H9 (cell line): ENCODE measurements at regions not wholly inside any gene's neighbourhood (a gene's known extent, or its start where the extent isn't known, plus 50 kb on each side); places are given as distances from the start of the nearest gene placed in this dataset.

ENCODE experiments used
- DNase-seq: peaks from one replicate; pipeline ENCODE4 v3.0.0-alpha.2; 2017
- H2AFZ ChIP-seq: one replicate; pipeline ENCODE4 v1.6.1; 2013; ENCODE audit warnings: mild to moderate bottlenecking, low read length, control low read depth, moderate library complexity
- H2AK5ac ChIP-seq: 2 replicates; pipeline ENCODE4 v1.6.1; 2013; ENCODE audit warnings: low read length, control low read depth, mixed read lengths; ENCODE audit not compliant: insufficient read length
- H2BK120ac ChIP-seq: one replicate; pipeline ENCODE4 v1.6.1; 2013; ENCODE audit warnings: low read depth, mild to moderate bottlenecking, low read length, control low read depth, inconsistent platforms; ENCODE audit not compliant: poor library complexity, severe bottlenecking
- H2BK12ac ChIP-seq: 2 replicates; pipeline ENCODE4 v1.6.1; 2013; ENCODE audit warnings: low read length, control low read depth, mixed read lengths, low read depth; ENCODE audit not compliant: insufficient read length
- H2BK15ac ChIP-seq: 2 replicates; pipeline ENCODE4 v1.6.1; 2013; ENCODE audit warnings: low read depth, low read length, control low read depth
- H2BK20ac ChIP-seq: one replicate; pipeline ENCODE4 v1.6.1; 2013; ENCODE audit warnings: low read depth, mild to moderate bottlenecking, low read length, control low read depth, inconsistent platforms; ENCODE audit not compliant: poor library complexity, severe bottlenecking
- H2BK5ac ChIP-seq: 2 replicates; pipeline ENCODE4 v1.6.1; 2013; ENCODE audit warnings: low read length, control low read depth, mixed read lengths; ENCODE audit not compliant: insufficient read length
- H3K14ac ChIP-seq: 2 replicates; pipeline ENCODE4 v1.6.1; 2013; ENCODE audit warnings: low read length, control low read depth; ENCODE audit not compliant: insufficient read depth
- H3K18ac ChIP-seq: 2 replicates; pipeline ENCODE4 v1.6.1; 2013; ENCODE audit warnings: low read depth, mild to moderate bottlenecking, mixed read lengths, low read length, control low read depth; ENCODE audit not compliant: insufficient read length
- H3K23ac ChIP-seq: 2 replicates; pipeline ENCODE4 v1.6.1; 2013; ENCODE audit warnings: low read length, control low read depth, mixed read lengths, low read depth; ENCODE audit not compliant: insufficient read length
- H3K23me2 ChIP-seq: 2 replicates; pipeline ENCODE4 v1.6.1; 2013; ENCODE audit warnings: low read depth, mild to moderate bottlenecking, mixed read lengths, low read length, control low read depth; ENCODE audit not compliant: insufficient read length, poor library complexity, severe bottlenecking
- H3K27ac ChIP-seq: 2 replicates; pipeline ENCODE4 v1.5.1; 2013; ENCODE audit warnings: low read length, control low read depth, mixed read lengths, low read depth; ENCODE audit not compliant: insufficient read length
- H3K27me3 ChIP-seq: 2 replicates; pipeline ENCODE4 v1.6.1; 2013; ENCODE audit warnings: low read length, control low read depth, inconsistent platforms; ENCODE audit not compliant: insufficient read depth
- H3K4ac ChIP-seq: 2 replicates; pipeline ENCODE4 v1.6.1; 2013; ENCODE audit warnings: low read depth, mild to moderate bottlenecking, control low read depth, inconsistent platforms, low read length, moderate library complexity
- H3K4me1 ChIP-seq: 2 replicates; pipeline ENCODE4 v1.6.1; 2013; ENCODE audit warnings: low read length, control low read depth, inconsistent platforms; ENCODE audit not compliant: insufficient read depth
- H3K4me2 ChIP-seq: 2 replicates; pipeline ENCODE4 v1.6.1; 2013; ENCODE audit warnings: low read length, control low read depth, mixed read lengths; ENCODE audit not compliant: insufficient read length, insufficient read depth
- H3K56ac ChIP-seq: 2 replicates; pipeline ENCODE4 v1.6.1; 2013; ENCODE audit warnings: low read depth, mild to moderate bottlenecking, mixed read lengths, low read length, control low read depth; ENCODE audit not compliant: insufficient read length
- H3K79me1 ChIP-seq: 2 replicates; pipeline ENCODE4 v1.6.1; 2013; ENCODE audit warnings: low read depth, mild to moderate bottlenecking, moderate library complexity, low read length, control low read depth, inconsistent platforms; ENCODE audit not compliant: insufficient read depth, poor library complexity, severe bottlenecking
- H3K79me2 ChIP-seq: 2 replicates; pipeline ENCODE4 v1.6.1; 2013; ENCODE audit warnings: low read length, control low read depth, inconsistent platforms; ENCODE audit not compliant: insufficient read depth
- H3K9ac ChIP-seq: 2 replicates; pipeline ENCODE4 v1.6.1; 2013; ENCODE audit warnings: low read length, control low read depth, mixed read lengths; ENCODE audit not compliant: insufficient read length; ENCODE audit errors: extremely low read depth
- H3K9me3 ChIP-seq: one replicate; pipeline ENCODE4 v1.6.1; 2013; ENCODE audit warnings: low read depth, low read length, inconsistent platforms; ENCODE audit not compliant: control insufficient read depth
- H3T11ph ChIP-seq: one replicate; pipeline ENCODE4 v1.6.1; 2013; ENCODE audit warnings: mild to moderate bottlenecking, low read length, control low read depth, inconsistent platforms
- H4K20me1 ChIP-seq: one replicate; pipeline ENCODE4 v1.6.1; 2013; ENCODE audit not compliant: control insufficient read depth, insufficient read length, insufficient read depth
- H4K5ac ChIP-seq: 2 replicates; pipeline ENCODE4 v1.6.1; 2013; ENCODE audit warnings: low read depth, mild to moderate bottlenecking, mixed read lengths, low read length, control low read depth; ENCODE audit not compliant: insufficient read length
- H4K8ac ChIP-seq: replicated peaks from 2 replicates; pipeline ENCODE4 v1.6.1; 2013; ENCODE audit warnings: low read length, control low read depth, mixed read lengths, low read depth; ENCODE audit not compliant: insufficient read length
- H4K91ac ChIP-seq: 2 replicates; pipeline ENCODE4 v1.6.1; 2013; ENCODE audit warnings: low read depth, mild to moderate bottlenecking, moderate library complexity, mixed read lengths, low read length, control low read depth; ENCODE audit not compliant: insufficient read length
- H3K27ac Mint-ChIP-seq, 3 experiments: 2 replicates in 2 of 3; 3 replicates in 1 of 3; pipeline ENCODE4 v1.8.0; 2020 to 2021; ENCODE audit warnings: mixed read lengths in 3 of 3, mild to moderate bottlenecking in 1 of 3, moderate library complexity in 1 of 3
- H3K27me3 Mint-ChIP-seq: 2 replicates; pipeline ENCODE4 v1.8.0; 2021; ENCODE audit warnings: low read depth, mild to moderate bottlenecking, moderate library complexity, mixed read lengths
- H3K36me3 Mint-ChIP-seq, 3 experiments: 2 replicates in 2 of 3; 3 replicates in 1 of 3; pipeline ENCODE4 v1.8.0; 2020 to 2021; ENCODE audit warnings: low read depth in 3 of 3, mixed read lengths in 3 of 3; ENCODE audit not compliant: insufficient read depth in 1 of 3
- H3K4me1 Mint-ChIP-seq, 2 experiments: 2 replicates each; pipeline ENCODE4 v1.8.0; 2020; ENCODE audit warnings: mixed read lengths in 2 of 2
- H3K4me3 Mint-ChIP-seq, 2 experiments: 2 replicates in 1 of 2; 3 replicates in 1 of 2; pipeline ENCODE4 v1.8.0; 2020 to 2021; ENCODE audit warnings: mild to moderate bottlenecking in 2 of 2, mixed read lengths in 2 of 2, moderate library complexity in 1 of 2
- H3K9me3 Mint-ChIP-seq, 2 experiments: 2 replicates in 1 of 2; 3 replicates in 1 of 2; pipeline ENCODE4 v1.8.0; 2020; ENCODE audit warnings: mild to moderate bottlenecking in 2 of 2, mixed read lengths in 2 of 2, moderate library complexity in 1 of 2
- WGBS: extraction: QIAGEN DNeasy Blood & Tissue Kit; methylation state at CpG from one replicate; pipeline ENCODE4 v1.1.7; 2013; ENCODE audit warnings: missing lambda C conversion rate, low lambda C conversion rate, mixed read lengths; ENCODE audit not compliant: insufficient read length; ENCODE audit errors: extremely low coverage; 5-methylcytosine and 5-hydroxymethylcytosine counted together
- TF ChIP-seq, protein P1 (sequence below): fragments of 200-600 bp; sonication (generic); conservative IDR thresholded peaks from 3 replicates; pipeline ENCODE4 v1.8.0; 2021; ENCODE audit warnings: antibody characterized with exemption, mild to moderate bottlenecking

- H3K27ac Mint-ChIP-seq, result no peak overlapping the region; a peak in 1 of 7 replicates
These were observed 1080.1 kb upstream of the EEF2KMT start for GRCh38 chr16:6177616-6178180.

More at GRCh38 chr16:6177616-6178180, 1080.1 kb upstream of the EEF2KMT start:
- no peak overlapping the region for H2BK120ac ChIP-seq
- no peak overlapping the region for H3K4me3 Mint-ChIP-seq
- H2AK5ac ChIP-seq, result no peak overlapping the region
- H3K9me3 Mint-ChIP-seq, result no peaks in the 10 kb centered on the region
- peaks cover 2% of the 10 kb centered on the region; the same call in 1 of the 2 replicates for H3K4me1 ChIP-seq
- H3K23me2 ChIP-seq, result no peaks in the 10 kb centered on the region
- no peak overlapping the region for H3K27ac ChIP-seq
- H3K9me3 ChIP-seq, result no peaks in the 10 kb centered on the region
- no peak overlapping the region for H4K91ac ChIP-seq
- no peak overlapping the region for H2BK20ac ChIP-seq
- no CpG with 5 or more reads among the region's 5 CpGs for WGBS
- H2BK12ac ChIP-seq, result no peak overlapping the region
- no peak overlapping the region for H3K14ac ChIP-seq
- H3K4me2 ChIP-seq, result no peak overlapping the region
- TF ChIP-seq, protein P1, sequence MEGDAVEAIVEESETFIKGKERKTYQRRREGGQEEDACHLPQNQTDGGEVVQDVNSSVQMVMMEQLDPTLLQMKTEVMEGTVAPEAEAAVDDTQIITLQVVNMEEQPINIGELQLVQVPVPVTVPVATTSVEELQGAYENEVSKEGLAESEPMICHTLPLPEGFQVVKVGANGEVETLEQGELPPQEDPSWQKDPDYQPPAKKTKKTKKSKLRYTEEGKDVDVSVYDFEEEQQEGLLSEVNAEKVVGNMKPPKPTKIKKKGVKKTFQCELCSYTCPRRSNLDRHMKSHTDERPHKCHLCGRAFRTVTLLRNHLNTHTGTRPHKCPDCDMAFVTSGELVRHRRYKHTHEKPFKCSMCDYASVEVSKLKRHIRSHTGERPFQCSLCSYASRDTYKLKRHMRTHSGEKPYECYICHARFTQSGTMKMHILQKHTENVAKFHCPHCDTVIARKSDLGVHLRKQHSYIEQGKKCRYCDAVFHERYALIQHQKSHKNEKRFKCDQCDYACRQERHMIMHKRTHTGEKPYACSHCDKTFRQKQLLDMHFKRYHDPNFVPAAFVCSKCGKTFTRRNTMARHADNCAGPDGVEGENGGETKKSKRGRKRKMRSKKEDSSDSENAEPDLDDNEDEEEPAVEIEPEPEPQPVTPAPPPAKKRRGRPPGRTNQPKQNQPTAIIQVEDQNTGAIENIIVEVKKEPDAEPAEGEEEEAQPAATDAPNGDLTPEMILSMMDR, result peak; percentile 50
- no peaks in the 10 kb centered on the region for H3K27me3 Mint-ChIP-seq
- H3K79me1 ChIP-seq, result no peaks in the 10 kb centered on the region
- no peak overlapping the region for H3K9ac ChIP-seq
- no peak overlapping the region for H4K8ac ChIP-seq
- no peak overlapping the region for H2AFZ ChIP-seq
- H3K27me3 ChIP-seq, result no peaks in the 10 kb centered on the region
- H3K18ac ChIP-seq, result no peak overlapping the region
- H3K56ac ChIP-seq, result no peak overlapping the region
- no peak overlapping the region for H3T11ph ChIP-seq
- H2BK5ac ChIP-seq, result no peak overlapping the region
- peaks cover 29 to 39% of the 10 kb centered on the region in 2 experiments for H3K4me1 Mint-ChIP-seq
- H4K20me1 ChIP-seq, result no peaks in the 10 kb centered on the region
- H3K79me2 ChIP-seq, result no peaks in the 10 kb centered on the region
- H3K23ac ChIP-seq, result no peak overlapping the region
- no peak overlapping the region for H2BK15ac ChIP-seq
- H3K4ac ChIP-seq, result no peak overlapping the region
- no peaks in the 10 kb centered on the region; a peak in 1 of 7 replicates for H3K36me3 Mint-ChIP-seq
- no peak for DNase-seq
- H4K5ac ChIP-seq, result no peak overlapping the region
